GM12892 (cell line): ENCODE measurements at regions not wholly inside any gene's neighbourhood (a gene's known extent, or its start where the extent isn't known, plus 50 kb on each side); places are given as distances from the start of the nearest gene placed in this dataset.

Experiments used
- POLR2AphosphoS5 ChIP-seq: IDR thresholded peaks from 2 replicates; pipeline ENCODE4 v1.6.1; 2011; ENCODE audit warnings: low read depth, low read length, control low read depth
- TAF1 ChIP-seq: IDR thresholded peaks from 2 replicates; pipeline ENCODE4 v1.6.1; 2011; ENCODE audit warnings: low read depth, mild to moderate bottlenecking, control low read depth, low read length, borderline replicate concordance

GRCh38 chr1:165073185-165074007 lies 283.1 kb downstream of the LMX1A start:
- TF ChIP-seq TAF1 (no peak), POLR2AphosphoS5 (no peak)
